ENCODE measurements at regions not wholly inside any gene's neighbourhood (a gene's known extent, or its start where the extent isn't known, plus 50 kb on each side); places are given as distances from the start of the nearest gene placed in this dataset.
"Not testable (repeated sequence)": the region's sequence is repeated elsewhere in the genome, so short reads cannot be mapped to it uniquely, and the experiment has no call there.

GRCh38 chrX:142390998-142391397 is 185.9 kb upstream of the MAGEC2 start:
- TF ChIP-seq CTCF, POLR2A (IDR thresholded peaks at IDR 0.05): not testable (repeated sequence)

Measured in thyroid gland (tissue), 4 donors.